HG02763 (cell line): ENCODE measurements at regions not wholly inside any gene's neighbourhood (a gene's known extent, or its start where the extent isn't known, plus 50 kb on each side); places are given as distances from the start of the nearest gene placed in this dataset.
"Not testable (repeated sequence)": the region's sequence is repeated elsewhere in the genome, so short reads cannot be mapped to it uniquely, and the experiment has no call there.

Source experiments
- ATAC-seq: cut with Tn5 transposase; IDR thresholded peaks from one replicate; pipeline ENCODE4 v1.9.1; 2021; ENCODE audit warnings: mild to moderate bottlenecking, moderate library complexity; ENCODE audit not compliant: unreplicated experiment

DNA sequence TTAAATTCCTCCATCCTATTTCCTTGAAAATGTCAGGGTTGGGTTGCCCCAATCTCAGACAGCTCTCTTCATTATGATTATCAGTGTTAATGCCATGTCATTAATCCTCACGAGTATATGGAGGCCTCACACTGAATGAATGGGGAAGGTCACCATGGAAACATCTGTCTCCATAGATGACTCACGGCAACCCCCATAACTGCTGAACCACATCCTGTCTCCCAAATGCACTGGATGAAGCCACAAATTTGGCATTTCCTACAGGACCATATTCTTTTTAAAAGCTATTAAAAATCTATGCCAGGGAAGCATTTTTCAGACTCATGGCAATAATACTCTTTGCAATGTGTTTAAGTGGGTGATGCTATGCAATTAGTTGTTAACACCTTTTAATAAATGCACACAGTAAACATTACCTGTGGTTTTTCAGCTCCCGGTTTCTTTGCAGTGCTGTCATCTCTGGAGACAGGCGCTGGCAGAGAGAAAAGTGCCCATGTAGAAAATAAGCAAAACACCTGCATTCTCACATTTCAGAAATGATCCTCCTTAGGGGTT lies 80.1 kb upstream of the PTPRK start:
- no peak for ATAC-seq

DNA sequence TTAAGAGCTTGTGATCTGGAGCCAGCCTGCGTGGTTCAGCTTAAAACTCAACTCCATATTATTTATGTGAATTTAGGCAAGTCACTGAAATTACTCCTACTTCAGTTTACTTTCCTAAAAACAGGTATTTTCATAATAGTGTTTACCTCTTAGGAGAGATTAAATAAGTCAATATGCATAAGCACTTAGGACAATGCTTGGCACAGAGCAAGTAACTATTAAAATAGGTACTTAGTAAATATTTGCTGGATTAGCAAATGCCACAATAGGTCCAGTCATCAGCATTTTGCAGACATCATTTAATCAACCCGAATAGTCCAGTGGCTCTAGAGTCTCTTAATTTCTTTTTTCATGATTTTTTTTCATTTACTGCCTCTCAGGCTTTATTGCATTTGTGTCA lies 78.6 kb upstream of the PTPRK start:
- ATAC-seq, result no peak

DNA sequence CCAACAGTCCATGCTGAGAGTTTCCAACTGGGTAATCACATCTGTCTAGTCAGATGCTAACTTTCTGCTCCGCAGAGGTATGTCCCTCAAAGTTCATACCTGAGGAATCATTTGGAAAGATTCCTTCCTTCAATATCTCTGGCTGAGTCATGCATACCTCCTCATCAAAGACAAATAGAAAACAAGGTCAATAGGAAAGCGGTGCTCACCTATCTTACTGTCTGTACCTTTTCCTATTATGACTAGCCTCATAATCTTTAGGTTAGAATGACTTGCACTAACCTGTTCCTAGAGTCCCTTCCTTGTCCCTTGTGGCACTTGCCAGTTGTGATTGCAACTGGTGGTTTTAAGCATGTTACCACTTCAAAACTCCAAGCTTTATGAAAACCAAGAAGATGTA lies 78.2 kb upstream of the PTPRK start:
- ATAC-seq, result no peak

DNA sequence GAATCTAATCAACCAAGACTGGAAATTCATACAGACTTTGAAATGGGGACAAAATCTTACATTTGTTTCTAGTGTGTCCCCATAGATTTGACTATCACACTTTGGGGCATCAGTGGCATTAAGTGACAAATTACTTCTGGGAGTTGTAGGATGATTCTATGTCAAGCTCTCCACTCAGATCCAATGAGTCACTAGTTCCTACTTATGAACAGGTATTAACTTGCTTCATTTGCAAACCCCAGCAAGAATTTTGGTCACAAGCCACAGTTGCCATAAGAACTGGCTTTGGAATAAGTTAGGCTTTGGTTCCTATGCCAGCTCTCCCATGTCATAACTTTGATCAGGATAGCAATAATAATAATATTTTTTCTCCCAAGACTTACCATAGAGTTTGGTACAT lies 77.6 kb upstream of the PTPRK start:
- no peak for ATAC-seq

DNA sequence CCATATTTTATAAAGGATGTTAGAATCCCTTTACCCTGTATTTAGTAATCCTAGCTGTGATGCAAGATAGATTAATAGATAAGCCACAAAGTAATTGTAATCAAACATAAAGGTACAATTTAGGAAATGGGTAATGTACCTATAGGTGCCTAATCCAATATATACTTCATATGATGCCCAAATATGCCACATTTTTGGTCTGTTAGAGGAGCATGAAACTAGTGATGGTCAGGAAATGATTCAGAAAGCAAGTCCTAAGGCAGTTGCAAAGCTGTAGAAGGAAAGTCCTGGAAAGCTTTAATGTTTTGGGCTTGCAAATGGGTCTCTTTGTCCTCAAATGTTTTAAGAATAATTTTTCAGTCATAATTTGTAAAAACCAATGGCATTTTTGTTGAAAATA lies 76.6 kb upstream of the PTPRK start:
- no peak for ATAC-seq

DNA sequence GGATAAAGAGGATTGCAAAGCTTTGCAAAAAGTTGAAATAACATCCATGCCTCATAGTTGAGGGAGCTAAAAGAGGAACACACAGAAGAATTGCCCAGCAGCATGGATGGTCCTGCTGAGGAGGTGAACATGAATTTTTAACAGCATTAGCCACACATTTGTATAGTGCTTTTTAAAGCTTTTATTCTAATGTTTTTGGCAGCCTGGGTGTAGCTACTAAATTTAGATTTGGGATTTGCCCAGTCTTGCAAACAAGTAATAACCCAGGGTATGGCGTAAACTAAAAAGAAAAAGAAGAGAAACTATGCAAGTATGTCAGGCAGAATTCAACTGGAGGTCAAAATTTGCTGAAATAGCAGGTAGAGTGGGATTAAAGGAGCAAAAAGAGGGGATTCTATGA lies 75.1 kb upstream of the PTPRK start:
- ATAC-seq, result no peak

DNA sequence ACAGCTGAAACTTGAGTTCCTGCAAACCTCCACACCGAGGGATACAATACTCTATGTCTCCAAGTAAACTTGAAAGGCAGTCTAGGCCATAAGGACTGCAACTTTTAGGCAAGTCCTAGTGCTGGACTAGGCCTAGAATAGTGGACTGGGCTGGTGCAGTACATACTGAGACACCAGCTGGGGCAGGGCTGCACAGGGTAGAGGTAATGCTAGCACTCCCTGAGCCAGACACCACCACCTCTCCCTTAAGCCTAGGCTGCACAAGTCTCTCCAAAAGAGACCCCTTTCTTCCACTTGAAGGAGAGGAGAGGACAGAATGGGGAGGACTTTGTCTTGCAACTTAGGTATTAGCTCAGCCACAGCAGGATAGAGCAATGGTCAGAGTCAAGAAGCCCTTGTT lies 65.7 kb upstream of the PTPRK start:
- no peak for ATAC-seq

DNA sequence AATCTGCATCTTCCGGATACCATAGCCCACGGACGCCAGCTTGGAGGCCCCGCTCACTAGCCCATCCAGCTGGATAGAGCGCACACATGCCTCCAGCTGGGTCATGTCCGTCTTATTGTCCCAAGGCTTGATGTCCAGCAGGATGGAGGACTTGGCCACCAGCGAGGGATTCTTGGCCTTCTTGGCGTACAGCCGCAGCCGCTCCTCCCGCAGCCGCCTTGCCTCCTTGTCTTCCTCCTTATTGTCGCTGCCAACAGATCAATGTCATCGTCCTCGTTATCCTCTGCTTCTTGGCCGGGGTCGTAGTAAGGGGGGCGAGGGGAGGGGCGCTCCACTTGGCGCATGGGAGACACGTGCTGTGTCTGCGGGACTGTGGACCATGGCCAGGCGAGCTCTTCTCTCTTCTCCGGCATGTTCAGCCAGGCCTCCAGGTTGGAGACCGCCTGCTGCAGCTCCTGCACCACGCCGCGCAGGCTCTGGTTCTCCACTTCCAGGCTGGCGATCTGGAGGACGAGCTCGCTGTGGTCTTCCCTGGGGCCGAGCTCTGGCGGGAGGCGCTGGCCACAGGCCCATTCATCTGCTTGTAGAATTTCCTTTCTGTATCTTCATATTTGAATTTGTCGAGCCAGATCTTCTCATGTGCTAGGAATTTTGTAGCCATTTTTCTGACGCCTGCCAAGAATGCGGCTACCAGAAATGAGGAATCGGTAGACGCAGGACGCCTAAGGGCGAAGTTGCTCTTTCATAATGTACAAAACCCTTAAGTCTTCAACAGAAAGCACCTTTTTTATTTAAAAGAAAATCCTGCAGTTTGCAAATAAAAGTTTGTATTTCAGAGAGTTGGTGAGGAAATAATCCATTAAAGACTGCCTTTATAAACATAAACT lies 60.1 kb upstream of the PTPRK start:
- no peak for ATAC-seq

DNA sequence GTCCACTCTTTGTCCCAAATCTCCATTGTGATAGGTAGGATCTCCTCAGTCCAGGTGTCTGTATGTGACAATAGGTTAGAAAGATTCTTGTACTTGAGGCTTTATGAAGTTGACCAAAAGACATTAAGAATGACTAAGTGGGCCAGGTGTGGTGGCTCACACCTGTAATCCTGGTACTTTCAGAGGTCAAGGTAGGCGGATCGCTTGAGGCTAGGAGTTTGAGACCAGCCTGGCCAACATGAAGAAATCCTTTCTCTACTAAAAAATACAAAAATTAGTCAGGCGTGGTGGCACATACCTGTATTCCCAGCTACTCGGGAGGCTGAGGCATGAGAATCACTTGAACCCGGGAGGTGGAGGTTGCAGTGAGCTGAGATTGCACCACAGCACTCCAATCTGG lies 54.9 kb upstream of the PTPRK start:
- ATAC-seq, result not testable (repeated sequence)

DNA sequence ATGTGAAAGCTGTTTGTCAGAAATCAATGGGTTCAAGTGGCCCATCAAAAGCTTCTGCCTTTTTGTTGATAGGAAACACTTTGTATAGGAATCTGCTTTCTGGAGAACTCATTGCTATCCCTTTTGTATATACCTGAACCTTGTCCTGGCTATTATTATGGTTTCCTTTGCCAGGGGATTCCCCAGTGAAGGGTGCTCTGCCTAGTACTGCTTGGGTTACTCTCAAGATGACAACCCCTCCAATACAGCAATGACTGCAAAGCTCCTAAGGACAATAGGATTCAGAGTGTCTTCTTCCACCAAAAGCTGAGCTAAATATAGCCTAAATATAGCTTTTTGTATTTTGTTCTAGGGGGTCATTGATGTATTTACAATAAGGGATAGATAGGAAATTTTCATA lies 54.0 kb upstream of the PTPRK start:
- ATAC-seq, result no peak

DNA sequence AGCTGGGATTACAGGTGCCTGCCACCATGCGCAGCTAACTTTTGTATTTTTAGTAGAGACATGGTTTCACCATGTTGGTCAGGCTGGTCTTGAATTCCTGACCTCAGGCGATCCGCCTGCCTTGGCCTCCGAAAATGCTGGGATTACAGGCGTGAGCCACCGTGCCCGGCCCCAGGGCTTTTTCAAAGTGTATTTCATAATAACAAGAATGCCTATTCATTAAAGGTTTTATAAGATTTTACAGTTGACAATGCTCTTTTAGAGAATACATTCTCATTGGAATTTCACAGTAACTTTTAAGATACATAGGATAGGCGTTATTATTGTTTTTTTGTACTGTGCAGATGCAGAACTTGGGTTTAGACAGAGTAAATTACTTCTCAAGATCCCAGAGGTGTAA lies 52.6 kb upstream of the PTPRK start:
- no peak for ATAC-seq

DNA sequence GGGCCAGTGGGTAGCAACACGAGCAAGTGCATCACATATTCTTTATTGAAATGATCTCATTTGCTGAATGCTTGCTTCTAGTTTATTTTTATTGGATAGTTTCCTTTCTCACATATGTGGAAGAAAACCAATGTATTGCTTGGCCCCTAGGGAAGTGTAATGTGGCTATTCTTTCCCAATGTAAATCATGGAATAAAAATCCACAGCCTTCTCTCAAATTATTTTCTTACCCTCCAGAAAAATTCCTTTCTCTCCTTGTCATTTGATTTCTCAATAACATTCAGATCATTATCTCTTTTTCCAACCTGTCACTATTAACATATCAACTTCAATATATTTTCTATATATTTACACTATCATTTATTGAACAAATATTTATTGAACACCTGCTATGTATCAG lies 51.9 kb upstream of the PTPRK start:
- no peak for ATAC-seq

DNA sequence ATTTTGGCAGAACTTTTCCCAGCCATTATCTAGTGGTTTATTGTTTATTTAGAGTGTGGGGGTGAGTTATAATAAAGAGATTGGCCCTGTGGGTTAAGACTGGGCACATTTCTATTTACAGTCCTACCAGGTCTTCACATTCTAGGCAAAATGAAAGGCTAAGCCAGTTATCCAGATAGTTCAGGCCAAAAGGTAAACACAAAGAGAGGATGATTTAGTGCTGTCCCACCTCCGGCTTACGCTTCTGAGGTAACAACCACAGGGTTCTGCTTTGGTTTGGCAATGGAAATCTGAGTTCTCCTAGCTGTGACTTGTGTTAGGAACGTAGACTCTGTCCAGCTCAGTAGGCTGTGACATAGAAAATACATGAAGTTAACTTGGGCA lies 50.3 kb upstream of the PTPRK start:
- no peak for ATAC-seq

DNA sequence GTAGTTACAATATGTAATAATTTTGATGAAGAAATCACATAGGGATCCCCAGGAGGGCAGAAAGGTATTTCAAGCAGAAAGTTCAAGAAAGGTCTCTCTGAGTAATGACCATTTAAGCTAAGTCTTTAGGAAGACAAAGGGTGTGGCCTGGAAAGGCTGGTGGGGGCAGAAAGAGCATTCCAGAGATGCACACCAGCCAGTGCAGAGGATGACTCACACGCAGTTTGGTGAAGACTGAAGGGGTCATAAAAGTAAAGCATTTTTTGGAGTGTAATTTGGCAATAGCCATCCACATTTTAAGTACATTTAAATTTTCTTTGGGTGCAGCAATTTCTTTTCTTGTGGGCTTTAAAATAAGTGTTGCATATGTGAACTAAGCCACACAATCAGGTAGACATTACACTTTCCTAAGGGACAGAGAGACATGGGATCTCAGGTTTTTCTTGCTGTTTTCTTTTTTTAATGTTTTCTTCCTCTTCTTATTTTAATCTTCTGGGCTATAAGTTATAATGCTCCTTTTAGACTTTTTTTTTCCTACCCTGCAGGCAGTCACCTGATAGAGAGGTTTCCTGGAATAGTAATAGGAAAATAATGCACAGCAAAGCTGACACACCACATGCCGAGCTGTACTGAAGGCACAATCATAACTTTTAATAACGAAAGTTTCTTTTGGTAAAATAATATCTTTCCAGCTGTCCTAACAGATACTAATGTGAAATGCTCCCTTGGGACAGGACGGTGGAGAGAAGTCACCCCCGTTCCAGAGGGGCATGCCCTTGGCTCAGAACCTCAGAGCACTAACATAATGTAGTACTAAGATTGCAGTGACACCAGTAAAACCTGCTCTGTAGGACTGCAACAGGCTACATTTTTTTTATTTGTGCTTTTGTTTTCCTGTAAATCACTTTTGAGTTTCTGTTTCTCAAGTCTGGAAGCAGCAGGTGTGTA lies 49.6 kb upstream of the PTPRK start:
- ATAC-seq, result no peak
